ENCODE measurements at regions not wholly inside any gene's neighbourhood (a gene's known extent, or its start where the extent isn't known, plus 50 kb on each side); places are given as distances from the start of the nearest gene placed in this dataset.

DNA sequence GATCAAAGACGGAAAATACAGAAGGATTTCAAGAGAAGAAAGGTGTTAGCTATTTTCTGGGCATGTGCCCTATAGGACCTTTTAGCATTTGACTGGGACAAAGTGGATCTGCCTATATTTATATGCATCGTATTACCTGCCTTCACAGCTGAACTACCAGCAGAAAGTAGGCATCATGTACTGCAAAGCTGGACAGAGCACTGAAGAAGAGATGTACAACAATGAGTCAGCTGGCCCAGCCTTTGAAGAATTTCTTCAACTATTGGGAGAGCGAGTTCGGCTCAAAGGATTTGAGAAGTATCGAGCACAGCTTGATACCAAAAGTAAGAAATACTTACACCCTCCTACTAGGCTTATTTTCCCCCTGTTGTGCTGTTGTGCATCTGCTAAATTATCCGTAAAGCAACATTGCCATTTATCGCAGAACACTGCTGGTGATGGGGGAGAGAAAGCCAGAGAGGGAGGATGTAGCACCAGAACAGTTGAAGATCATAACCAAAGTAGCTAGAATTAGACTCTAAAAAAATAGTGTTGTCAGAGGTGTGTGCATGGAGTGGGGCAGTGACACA lies 282.0 kb upstream of the RGS6 start:
- no peak for DNase-seq

DNA sequence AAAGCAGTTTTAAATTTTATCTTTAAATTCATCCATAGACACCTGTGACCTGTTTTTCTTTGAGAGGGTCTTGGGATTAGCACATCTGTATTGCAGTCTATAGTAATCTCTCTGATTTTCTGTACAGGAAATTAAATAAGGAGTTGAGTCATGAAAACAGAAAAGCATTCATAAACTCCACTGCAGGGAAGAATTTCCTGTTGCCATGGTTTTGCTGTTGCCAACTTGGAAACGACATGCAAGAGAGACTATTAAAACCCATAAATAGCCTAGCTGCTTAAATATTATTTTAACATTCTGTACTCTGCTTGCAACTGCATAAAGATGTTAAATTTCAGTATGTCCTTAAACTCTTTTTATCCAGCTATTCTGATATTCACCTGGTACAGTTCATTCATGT lies 281.0 kb upstream of the RGS6 start:
- no peak for DNase-seq

DNA sequence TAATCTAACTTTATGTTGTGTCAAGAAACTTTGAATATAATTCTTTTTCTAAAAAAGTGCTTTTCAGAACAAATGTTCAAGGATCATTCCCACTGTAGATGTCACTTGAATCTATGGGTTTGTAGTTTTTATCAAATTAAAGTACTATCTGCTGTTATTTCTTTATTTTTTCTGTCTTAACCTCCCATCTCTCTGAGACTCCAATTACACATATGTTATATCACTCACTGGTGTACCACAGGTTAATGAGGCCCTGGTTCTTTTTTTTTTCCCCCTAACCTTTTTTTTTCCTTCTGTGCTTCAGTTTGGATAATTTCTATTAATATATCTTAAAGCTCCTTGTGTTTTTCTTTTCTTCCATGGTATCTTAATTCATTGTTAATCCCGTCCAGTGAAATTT lies 279.9 kb upstream of the RGS6 start:
- DNase-seq = no peak

DNA sequence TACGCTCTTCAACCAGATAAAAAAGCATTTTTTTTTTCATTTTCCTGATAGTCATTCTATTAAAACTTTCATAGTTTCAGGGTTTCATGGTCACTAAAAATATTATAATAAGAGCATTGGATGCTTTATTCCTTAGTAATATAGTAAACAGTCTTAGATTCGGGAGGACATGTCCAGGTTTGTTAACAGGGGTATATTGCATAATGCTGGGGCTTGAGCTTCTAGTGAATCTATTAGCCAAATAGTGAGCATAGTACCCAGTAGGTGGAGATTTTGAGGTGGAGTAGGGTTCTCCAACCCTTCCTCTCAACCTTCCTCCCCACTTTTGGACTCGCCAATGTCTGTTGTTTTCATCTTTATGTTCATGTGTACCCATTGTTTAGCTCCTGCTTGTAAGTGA lies 277.4 kb upstream of the RGS6 start:
- no peak for DNase-seq

DNA sequence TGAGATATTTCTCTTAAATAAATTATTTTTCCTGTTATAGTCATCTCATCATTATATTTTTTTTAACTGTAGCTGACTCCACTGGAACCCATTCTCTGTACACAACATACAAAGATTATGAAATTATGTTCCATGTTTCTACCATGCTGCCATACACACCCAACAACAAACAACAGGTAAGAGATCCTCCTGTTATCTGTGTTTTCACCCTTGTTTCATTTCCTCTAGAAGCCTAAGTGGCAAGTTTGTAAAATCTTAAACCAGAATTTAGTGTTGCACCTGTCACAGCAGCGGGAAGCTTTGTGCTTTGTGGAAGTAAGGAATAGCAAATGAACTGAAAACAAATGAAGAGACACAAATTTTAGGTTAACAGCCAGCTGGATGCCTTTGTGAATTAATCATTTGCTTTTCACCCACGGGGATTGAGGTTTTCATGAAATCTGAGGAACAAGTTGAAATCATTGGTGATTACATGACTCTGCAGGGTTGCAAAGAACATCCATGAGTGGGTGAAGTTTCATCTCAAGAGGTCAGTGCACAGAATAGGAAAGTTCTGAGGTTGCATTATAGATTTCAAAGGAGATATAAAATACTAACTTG lies 273.9 kb upstream of the RGS6 start:
- DNase-seq = no peak

DNA sequence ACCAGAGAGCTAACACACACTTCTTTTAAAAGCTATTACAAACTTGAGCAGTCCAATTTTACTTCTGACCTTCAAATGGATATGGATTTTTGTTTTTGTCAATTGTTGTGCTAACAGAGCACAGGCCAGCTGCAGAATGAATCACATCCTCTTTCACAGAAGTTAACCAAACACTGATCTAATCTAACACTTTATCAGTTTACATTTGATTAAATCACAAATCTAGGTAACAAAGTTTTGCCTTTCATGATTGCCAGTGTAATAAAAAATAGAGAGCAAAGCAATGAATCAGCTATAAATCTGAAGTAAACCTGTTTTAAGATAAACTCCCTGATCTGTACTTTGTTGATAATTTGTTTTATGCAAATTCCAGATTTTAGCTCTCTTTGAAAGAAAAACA lies 273.1 kb upstream of the RGS6 start:
- DNase-seq = no peak

DNA sequence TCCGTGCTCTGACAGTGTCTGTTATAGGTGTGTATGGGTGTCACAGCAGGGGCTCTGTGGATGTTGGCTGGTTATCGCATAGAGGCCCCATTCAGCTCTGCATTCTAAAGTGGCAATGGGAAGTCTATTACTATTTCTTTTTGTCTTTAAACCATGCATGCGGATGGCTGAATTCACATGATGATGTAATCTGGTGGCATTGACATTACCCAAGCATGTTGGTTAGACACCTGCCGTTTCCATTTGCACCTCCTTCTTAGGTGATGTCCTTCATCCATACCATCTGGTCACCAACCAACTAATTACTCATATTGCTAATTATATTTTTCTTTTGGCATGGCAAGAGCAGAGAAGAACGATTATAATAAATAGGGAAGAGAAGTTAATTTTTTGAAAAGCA lies 270.8 kb upstream of the RGS6 start:
- DNase-seq = no peak

DNA sequence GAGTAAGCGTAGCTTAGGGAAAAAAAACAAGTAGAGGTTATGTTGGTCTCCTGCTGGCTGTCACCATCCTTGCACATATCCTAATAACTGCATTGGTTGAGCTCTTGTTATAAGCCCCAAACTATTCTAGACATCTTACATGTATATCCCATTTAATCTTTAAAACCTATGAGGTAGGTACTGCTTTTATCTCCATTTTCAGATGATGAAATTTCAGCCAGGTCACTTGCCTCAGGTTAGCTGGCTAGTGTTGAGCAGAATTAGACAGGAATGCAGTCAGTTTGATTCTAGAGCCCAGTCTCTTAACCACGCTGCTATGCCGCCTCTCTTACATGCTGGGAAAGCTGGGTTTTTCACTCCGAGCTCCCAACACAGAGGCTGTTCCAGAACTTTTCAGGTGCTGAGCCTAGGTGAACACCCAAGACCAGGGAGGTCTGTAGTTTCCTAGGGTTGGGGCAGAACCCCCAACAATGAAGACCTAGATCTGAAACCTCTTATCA lies 269.9 kb upstream of the RGS6 start:
- DNase-seq = no peak

DNA sequence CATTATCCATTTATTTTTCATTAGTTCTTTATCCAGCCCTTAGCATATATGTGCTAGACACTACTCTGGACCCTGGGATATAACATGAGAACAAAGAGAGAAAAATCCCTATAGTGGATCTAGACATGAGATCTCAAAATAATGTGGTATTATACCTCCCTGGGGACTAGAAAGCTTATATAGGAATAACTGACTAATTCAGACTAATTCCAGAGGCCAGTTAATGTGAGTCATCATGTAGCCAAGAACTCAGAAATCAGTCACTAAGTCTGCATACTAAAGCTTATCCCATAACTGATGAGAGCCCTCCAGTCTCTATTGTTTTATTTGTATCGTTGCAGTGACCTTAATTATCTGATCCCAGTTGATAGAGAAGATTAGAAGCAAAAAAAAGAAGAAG lies 267.1 kb upstream of the RGS6 start:
- no peak for DNase-seq

DNA sequence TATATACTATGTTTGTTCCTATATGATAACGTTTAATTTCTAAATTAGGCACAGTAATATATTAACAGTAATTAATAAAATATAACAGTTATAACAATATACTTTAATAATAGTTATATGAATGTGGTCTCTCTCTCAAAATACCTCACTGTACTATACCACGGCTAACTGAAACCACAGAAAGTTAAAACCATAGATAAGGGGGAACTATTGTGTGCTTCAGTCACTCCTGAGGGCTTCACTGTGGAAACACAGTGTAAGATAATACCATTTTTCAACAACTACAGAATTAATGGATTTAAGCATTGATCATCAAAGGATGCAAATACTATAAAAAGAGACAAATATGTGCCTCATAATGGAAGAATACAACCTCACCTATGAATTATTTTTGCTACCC lies 266.4 kb upstream of the RGS6 start:
- DNase-seq = no peak

DNA sequence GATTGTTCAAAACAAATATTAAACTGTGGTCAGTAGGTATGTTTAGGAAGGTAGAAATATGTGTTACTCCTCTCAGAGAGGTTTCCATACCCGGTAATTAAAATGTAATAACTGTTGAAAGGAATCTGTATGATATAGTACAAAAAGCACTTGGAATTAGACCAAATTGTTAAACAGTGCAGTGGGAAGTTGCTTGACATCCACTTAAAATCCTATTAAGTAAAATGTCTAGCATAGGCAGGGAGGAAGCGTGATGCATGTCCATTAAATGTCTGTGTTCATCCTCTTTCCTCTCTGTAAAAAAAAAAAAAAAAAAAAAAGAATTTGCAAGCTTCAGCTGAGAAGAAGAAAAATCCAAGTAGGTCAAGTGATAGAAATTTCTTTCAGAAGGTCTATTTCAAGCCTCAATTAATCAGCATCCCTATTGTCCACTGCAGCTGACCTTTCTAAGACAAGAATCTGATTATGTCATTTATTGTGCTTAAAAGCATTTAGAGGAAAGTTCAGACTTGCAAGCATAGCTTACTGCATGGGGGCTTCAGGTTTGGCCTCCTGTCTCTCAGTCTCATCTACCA lies 265.6 kb upstream of the RGS6 start:
- DNase-seq = no peak

DNA sequence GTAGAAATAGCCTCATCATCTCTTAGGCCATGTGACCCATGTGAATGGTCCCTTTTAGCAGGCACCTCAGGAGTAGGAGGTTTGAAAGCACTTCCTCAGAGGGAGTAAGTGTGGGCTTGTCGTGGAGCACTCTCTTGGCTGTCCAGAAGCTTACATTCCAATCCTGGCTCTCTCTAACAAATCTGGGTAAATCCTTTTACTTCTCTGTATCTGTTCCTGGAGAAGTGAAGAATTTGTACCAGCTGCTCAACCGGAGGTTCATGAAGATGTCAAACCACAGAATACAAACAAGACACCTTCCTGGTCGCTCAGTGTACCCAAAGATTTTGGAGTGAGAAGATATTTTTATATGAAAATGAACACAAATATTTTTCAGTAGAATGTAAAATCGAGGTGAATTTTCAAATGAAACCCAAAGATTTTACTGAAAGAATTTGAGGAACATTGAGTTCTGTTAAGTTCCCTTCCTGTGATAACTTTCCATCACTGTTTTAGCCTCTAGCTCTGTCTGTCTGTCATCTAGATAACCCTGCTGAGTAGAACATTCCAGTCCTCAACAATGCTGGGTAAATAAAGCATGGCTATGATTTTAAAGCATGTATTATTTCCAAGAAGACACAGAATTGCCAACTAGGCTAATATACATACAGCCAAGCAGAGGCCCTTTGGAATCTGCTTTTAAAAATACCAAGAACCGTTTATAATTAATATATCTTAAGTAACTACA lies 263.9 kb upstream of the RGS6 start:
- DNase-seq = no peak

DNA sequence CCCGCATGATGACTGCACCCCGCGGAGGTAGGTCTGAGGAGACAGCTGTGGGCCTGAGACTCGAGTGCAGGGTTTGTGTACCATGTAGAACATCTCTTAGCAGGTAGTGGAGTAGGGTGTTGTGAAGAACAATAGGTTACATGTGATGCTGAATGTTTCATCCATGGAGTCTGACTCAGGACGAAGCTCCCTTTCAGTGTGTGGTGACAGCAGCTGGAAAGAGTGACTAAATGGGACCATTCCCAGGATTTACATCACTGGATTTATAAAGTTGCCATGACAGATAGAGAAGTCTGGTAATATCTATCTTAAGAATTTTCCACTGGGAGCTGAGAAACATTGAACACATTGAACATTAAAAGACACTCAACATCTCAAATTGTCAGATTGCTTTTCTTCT lies 259.6 kb upstream of the RGS6 start:
- no peak for DNase-seq

DNA sequence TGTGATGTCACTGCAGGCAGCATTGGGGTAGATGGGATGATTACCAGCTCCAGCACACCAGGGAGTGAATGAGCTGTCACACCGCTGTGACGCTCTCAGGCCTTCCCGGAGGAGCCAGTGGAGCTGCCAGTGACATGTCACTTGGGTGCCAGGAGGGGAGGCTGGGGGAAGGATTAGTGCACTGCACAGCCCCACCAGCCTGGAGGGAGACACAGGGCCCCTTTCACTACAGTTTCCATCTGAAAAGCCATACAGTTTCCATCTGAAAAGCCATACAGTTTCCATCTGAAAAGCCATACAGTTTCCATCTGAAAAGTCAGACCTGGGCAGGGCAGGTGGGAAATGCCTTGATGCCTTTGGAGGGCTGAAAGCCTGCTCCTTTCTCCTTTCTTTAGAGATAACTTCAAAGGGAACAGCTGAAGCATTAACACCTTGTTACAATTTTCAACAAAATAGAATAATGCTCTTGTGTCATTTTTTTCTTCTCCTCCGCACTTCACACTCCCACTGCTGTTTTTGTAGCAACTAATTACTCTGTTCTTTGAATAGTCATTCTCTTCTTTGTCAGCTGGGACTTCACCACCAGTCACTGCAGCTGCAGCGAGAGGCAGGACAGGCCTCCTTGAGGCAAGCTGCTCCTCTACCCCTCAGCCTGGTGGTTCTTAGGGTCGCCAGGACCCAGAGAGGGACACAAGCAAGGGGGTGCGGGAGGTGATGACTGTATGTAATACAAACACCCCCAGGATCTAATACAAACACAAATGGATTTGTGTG lies 256.9 kb upstream of the RGS6 start:
- no peak for DNase-seq

DNA sequence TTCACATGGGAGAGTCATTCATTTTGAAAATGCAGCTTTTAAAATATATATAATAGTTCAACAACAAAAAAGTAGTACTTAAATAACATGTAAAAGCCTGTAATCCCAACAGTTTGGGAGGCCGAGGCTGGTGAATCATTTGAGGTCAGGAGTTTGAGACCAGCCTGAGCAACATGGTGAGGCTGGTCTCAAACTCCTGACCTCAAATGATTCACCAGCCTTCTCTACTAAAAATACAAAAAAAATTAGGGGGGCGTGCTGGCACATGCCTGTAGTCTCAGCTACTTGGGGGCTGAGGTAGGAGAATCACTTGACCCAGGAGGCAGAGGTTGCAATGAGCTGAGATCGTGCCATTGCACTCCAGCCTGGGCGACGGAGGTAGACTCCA lies 256.3 kb upstream of the RGS6 start:
- no peak for DNase-seq

DNA sequence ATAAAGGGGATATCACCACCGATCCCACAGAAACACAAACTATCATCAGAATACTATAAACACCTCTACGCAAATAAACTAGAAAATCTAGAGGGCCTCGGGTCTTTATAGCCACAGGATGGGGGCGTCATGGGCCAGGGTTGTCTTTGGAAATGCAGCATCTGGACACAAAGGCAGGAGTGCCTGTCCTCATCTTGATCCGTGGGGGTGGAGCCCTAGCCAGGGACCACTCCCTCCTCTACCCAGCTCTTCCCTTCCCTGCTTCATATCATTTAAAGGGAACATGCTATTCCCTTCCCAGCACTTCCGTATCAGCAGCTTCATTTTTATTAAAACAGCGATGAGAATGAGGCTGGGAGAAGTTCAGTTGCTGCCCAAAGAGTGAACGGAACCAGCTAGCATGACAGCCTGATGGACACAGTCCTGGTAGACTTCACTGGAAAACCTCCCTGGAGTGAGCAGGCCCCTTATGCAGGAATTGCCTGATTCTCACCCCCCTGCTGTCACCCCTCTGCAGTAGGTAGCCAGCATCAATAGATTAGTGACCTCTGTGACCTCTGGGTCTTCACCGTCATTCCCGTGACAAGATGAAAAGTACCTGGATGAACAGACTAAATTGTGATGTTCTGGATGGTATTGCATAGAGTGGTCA lies 251.4 kb upstream of the RGS6 start:
- DNase-seq = no peak

DNA sequence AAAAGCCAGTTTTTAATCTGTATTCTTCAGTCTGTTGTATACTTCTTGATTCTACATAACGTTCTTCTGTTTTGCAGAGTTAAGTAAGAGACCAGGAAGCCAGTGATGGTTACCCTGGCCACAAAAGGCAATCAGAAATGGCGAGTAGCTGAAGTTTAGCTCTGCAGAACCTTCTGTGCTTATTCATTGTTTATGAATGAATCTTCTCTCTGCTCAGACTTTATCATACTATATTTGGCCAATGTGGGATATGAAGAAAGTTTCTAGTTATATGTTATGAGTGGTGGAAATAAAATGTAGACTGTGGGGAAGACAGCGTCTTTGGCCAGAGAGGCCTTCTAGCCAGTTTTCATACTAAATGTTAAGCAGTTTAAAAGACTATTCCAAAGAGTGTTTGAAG lies 249.9 kb upstream of the RGS6 start:
- no peak for DNase-seq

DNA sequence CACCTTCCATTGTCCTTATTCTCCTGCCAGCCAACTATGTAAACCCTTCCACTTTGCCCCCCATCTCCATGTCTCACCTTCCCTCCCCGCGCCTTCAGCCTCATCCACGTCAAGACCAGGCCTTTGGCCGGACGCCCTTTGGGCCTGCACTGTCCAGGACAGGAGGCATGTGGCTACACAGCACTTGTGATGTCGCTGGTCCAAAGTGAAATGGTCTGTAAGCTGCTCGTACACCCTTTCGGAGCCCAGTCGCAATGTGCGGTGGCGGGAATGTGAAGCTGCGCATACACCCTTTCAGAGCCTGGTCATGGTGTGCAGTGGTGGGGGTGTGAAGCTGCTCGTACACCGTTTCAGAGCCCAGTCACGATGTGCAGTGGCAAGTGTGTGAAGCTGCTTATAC lies 247.9 kb upstream of the RGS6 start:
- no peak for DNase-seq

DNA sequence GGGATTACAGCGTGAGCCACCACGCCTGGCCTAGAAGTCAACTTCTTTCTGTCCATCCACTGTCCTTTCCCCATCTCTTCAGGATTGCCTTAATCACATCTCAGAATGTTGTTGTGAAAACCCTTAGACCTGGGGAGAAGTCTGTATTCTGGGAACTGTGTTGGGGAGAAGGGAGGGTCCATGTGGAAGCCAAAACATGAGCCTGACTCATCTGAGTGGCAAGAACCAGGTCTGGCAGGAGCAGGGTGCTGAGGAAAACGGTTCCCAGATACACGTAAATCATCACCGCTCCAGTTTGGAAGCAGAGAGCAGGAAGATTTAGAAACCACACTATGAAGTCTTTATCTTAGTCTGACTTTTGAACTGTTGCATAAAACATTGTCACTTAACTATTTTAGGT lies 245.6 kb upstream of the RGS6 start:
- no peak for DNase-seq

DNA sequence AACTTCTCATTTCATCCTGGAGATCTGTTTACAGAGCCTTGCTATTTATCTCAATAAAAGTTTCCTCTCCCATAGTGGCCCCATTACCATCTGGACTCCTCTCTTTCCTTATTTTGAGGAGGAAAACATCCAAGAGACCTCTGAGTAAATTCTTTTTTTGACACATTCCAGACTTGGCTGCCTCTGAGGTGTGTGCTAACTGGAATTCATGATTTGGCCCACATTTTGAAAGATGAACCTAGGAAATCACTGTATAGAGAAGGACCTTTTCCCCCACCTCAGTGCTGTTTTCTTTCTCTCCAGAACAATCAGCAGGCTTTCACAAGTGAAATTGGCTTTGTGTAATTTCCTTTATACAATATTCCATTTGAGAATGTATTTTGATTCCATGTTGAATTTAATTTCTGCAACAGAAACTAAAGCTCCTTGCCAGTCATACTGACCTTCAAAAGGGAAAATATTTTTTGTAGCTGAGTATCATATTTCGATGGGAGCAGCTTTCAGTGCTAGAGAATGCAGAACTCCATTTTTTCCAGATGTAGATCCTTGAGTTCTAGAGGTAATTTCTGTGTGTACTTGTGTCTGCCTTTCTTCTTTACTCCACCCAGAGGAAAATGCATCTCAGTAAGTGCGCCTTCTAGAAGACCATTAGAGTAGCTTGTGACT lies 244.9 kb upstream of the RGS6 start:
- no peak for DNase-seq

DNA sequence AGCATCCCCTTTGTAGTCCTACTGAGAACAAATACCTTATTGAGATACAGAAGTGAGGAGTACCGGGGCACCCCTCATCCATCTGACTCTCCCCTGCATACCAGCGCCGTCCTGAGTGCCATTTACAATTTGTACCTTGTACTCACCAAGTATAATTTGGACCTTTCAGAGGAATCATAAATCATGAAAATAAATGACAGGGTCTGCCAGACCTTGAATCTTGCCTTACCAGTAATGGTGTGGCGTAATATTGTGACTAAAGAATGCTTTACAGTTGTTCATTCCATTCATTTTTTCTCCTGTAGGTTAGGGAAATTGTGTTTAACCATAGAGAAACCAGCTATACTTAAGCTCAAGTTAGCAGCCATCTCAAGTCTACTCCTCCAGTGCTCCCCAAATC lies 243.7 kb upstream of the RGS6 start:
- DNase-seq = no peak

DNA sequence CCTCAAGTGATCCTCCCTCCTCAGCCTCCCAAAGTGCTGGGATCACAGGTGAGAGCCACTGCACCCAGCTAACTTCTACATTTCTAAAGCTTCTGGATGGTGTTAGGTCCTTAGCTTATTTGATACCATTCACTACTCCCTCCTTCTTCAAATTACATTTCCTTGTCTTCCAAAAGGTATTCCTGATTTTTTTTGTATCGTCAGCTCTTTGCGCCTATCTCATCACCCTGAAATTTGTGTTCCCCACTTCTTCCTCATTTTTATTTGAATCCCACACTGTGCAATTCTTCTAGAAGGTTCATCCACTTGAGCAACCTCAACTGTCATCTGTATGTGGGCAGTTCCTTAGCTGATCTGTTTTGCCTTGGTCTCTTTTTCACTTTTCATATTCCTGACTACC lies 241.8 kb upstream of the RGS6 start:
- no peak for DNase-seq
